ENCODE measurements at regions not wholly inside any gene's neighbourhood (a gene's known extent, or its start where the extent isn't known, plus 50 kb on each side); places are given as distances from the start of the nearest gene placed in this dataset.

- Histone ChIP-seq H3K4me2 (ENCODE audit: insufficient read depth, low read length) (no peak overlapping the region), H3K4me3 (ENCODE audit: low read depth in 1 of 2, low read length in 2 of 2) (no peak overlapping the region), H3K9ac (ENCODE audit: low read depth, low read length) (no peak overlapping the region), H3K36me3 (ENCODE audit: insufficient read depth, low read length) (no peaks in the 10 kb centered on the region), H2AFZ (ENCODE audit: low read depth, low read length) (no peak overlapping the region), H3K4me1 (ENCODE audit: insufficient read depth, low read length) (no peaks in the 10 kb centered on the region), H4K20me1 (ENCODE audit: insufficient read depth, low read length) (no peaks in the 10 kb centered on the region), H3K27ac (ENCODE audit: low read length) (no peak overlapping the region), H3K27me3 (ENCODE audit: insufficient read depth, low read length, poor library complexity) (no peaks in the 10 kb centered on the region), H3K79me2 (ENCODE audit: insufficient read depth, low read length) (no peaks in the 10 kb centered on the region), H3K9me3 (ENCODE audit: insufficient read depth, low read length, severe bottlenecking) (no peaks in the 10 kb centered on the region)
- no peak for ATAC-seq (ENCODE audit: insufficient read depth, low read depth)
- no peak for DNase-seq
- TF ChIP-seq, protein P1, sequence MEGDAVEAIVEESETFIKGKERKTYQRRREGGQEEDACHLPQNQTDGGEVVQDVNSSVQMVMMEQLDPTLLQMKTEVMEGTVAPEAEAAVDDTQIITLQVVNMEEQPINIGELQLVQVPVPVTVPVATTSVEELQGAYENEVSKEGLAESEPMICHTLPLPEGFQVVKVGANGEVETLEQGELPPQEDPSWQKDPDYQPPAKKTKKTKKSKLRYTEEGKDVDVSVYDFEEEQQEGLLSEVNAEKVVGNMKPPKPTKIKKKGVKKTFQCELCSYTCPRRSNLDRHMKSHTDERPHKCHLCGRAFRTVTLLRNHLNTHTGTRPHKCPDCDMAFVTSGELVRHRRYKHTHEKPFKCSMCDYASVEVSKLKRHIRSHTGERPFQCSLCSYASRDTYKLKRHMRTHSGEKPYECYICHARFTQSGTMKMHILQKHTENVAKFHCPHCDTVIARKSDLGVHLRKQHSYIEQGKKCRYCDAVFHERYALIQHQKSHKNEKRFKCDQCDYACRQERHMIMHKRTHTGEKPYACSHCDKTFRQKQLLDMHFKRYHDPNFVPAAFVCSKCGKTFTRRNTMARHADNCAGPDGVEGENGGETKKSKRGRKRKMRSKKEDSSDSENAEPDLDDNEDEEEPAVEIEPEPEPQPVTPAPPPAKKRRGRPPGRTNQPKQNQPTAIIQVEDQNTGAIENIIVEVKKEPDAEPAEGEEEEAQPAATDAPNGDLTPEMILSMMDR (IDR thresholded peaks at IDR 0.05; ENCODE audit: borderline replicate concordance, extremely low read depth, low read length, poor library complexity, severe bottlenecking), result no peak
- no peak for TF ChIP-seq EZH2 (IDR thresholded peaks at IDR 0.05; ENCODE audit: borderline replicate concordance, low read depth, low read length, severe bottlenecking)
Observed at GRCh38 chr6:71203206-71203605, 85.4 kb upstream of the OGFRL1 start.

GRCh38 chr6:71204741-71205140, 83.9 kb upstream of the OGFRL1 start:
- H3K4me1 ChIP-seq (ENCODE audit: insufficient read depth, low read length), result no peaks in the 10 kb centered on the region
- H3K9ac ChIP-seq (ENCODE audit: low read depth, low read length), result no peak overlapping the region
- H3K4me3 ChIP-seq (ENCODE audit: low read depth in 1 of 2, low read length in 2 of 2), result no peak overlapping the region
- no peaks in the 10 kb centered on the region for H3K9me3 ChIP-seq (ENCODE audit: insufficient read depth, low read length, severe bottlenecking)
- H3K27me3 ChIP-seq (ENCODE audit: insufficient read depth, low read length, poor library complexity), result no peaks in the 10 kb centered on the region
- no peak overlapping the region for H3K4me2 ChIP-seq (ENCODE audit: insufficient read depth, low read length)
- H3K79me2 ChIP-seq (ENCODE audit: insufficient read depth, low read length), result no peaks in the 10 kb centered on the region
- no peaks in the 10 kb centered on the region for H4K20me1 ChIP-seq (ENCODE audit: insufficient read depth, low read length)
- H3K36me3 ChIP-seq (ENCODE audit: insufficient read depth, low read length), result no peaks in the 10 kb centered on the region
- no peak for TF ChIP-seq EZH2 (IDR thresholded peaks at IDR 0.05; ENCODE audit: borderline replicate concordance, low read depth, low read length, severe bottlenecking)
- TF ChIP-seq, protein P1 (IDR thresholded peaks at IDR 0.05; ENCODE audit: borderline replicate concordance, extremely low read depth, low read length, poor library complexity, severe bottlenecking), result no peak
- H2AFZ ChIP-seq (ENCODE audit: low read depth, low read length), result no peak overlapping the region
- ATAC-seq (ENCODE audit: insufficient read depth, low read depth) (no peak), DNase-seq (no peak)
- no peak overlapping the region for H3K27ac ChIP-seq (ENCODE audit: low read length)

- H3K4me3 ChIP-seq (ENCODE audit: low read depth in 1 of 2, low read length in 2 of 2), result no peak overlapping the region
- H3K9me3 ChIP-seq (ENCODE audit: insufficient read depth, low read length, severe bottlenecking), result no peaks in the 10 kb centered on the region
- no peak overlapping the region for H3K4me2 ChIP-seq (ENCODE audit: insufficient read depth, low read length)
- no peak overlapping the region for H3K9ac ChIP-seq (ENCODE audit: low read depth, low read length)
- H3K4me1 ChIP-seq (ENCODE audit: insufficient read depth, low read length), result no peaks in the 10 kb centered on the region
- TF ChIP-seq EZH2 (IDR thresholded peaks at IDR 0.05; ENCODE audit: borderline replicate concordance, low read depth, low read length, severe bottlenecking), result no peak
- TF ChIP-seq, protein P1 (IDR thresholded peaks at IDR 0.05; ENCODE audit: borderline replicate concordance, extremely low read depth, low read length, poor library complexity, severe bottlenecking), result no peak
- no peak for ATAC-seq (ENCODE audit: insufficient read depth, low read depth)
- H2AFZ ChIP-seq (ENCODE audit: low read depth, low read length), result no peak overlapping the region
- H3K79me2 ChIP-seq (ENCODE audit: insufficient read depth, low read length), result no peaks in the 10 kb centered on the region
- H4K20me1 ChIP-seq (ENCODE audit: insufficient read depth, low read length), result no peaks in the 10 kb centered on the region
- no peak for DNase-seq
- no peaks in the 10 kb centered on the region for H3K27me3 ChIP-seq (ENCODE audit: insufficient read depth, low read length, poor library complexity)
- H3K36me3 ChIP-seq (ENCODE audit: insufficient read depth, low read length), result no peaks in the 10 kb centered on the region
- no peak overlapping the region for H3K27ac ChIP-seq (ENCODE audit: low read length)
Observed at GRCh38 chr6:71205336-71205956, 83.2 kb upstream of the OGFRL1 start.

All from DND-41 (cell line).